NB4 (cell line): ENCODE measurements at regions not wholly inside any gene's neighbourhood (a gene's known extent, or its start where the extent isn't known, plus 50 kb on each side); places are given as distances from the start of the nearest gene placed in this dataset.

Experiments
- MYC ChIP-seq: IDR thresholded peaks from 2 replicates; pipeline ENCODE4 v1.6.1; 2011; ENCODE audit warnings: low read depth, low read length
- POLR2A ChIP-seq: IDR thresholded peaks from 2 replicates; pipeline ENCODE4 v1.6.1; 2011; ENCODE audit warnings: mild to moderate bottlenecking; ENCODE audit not compliant: insufficient read length; ENCODE audit errors: extremely low read depth
- TF ChIP-seq, protein P1 (sequence below): IDR thresholded peaks from one replicate; pipeline ENCODE4 v1.5.1; 2012; ENCODE audit warnings: low read depth, low read length

DNA sequence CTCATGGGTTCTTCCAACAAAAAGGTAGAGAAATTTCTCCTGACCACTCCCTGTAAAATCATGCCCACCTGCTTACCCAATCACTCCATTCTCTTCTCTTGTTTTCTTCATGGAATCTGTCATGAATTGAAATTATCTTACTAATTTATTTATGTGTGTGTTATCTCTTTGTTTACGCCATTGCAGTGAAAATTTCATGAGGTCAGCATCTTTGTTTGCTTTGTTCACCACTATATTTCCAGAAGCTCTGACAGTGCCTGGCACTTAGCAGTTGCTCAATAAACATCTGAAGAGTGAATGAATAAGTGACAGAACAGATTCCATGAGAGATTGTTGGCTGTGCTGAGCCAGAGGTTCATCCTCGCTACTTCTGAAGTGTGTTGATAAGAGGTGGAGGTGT lies 329.5 kb downstream of the NXPE2 start:
- TF ChIP-seq, protein P1, sequence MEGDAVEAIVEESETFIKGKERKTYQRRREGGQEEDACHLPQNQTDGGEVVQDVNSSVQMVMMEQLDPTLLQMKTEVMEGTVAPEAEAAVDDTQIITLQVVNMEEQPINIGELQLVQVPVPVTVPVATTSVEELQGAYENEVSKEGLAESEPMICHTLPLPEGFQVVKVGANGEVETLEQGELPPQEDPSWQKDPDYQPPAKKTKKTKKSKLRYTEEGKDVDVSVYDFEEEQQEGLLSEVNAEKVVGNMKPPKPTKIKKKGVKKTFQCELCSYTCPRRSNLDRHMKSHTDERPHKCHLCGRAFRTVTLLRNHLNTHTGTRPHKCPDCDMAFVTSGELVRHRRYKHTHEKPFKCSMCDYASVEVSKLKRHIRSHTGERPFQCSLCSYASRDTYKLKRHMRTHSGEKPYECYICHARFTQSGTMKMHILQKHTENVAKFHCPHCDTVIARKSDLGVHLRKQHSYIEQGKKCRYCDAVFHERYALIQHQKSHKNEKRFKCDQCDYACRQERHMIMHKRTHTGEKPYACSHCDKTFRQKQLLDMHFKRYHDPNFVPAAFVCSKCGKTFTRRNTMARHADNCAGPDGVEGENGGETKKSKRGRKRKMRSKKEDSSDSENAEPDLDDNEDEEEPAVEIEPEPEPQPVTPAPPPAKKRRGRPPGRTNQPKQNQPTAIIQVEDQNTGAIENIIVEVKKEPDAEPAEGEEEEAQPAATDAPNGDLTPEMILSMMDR, result no peak
- TF ChIP-seq POLR2A (no peak), MYC (no peak)
